ENCODE measurements at regions not wholly inside any gene's neighbourhood (a gene's known extent, or its start where the extent isn't known, plus 50 kb on each side); places are given as distances from the start of the nearest gene placed in this dataset.
"Not testable (repeated sequence)": the region's sequence is repeated elsewhere in the genome, so short reads cannot be mapped to it uniquely, and the experiment has no call there.

DNA sequence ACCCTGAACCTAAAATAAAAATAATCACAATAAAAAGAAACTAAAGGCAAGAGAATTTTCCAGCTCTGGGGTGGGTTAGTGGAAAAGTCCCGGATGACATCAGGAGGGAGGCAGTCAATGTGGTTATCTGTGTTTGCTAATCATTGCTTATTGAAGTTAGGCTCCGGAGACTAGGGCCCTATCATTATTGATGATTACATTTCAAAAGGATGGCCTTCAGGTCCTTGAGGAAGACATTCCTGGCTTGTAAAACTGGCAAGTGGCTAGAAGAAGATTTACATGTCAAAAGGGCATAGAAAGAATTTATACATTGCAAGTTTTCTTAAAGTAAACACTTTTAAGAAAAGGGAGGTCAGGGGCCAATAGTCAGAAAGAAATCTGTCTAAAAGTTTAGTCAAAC, 123.4 kb downstream of the POSTN start:
- DNase-seq (ENCODE audit: low read depth): no peak

GRCh38 chr13:37473035-37473434, 125.5 kb downstream of the POSTN start:
- DNase-seq (ENCODE audit: low read depth): no peak

DNA sequence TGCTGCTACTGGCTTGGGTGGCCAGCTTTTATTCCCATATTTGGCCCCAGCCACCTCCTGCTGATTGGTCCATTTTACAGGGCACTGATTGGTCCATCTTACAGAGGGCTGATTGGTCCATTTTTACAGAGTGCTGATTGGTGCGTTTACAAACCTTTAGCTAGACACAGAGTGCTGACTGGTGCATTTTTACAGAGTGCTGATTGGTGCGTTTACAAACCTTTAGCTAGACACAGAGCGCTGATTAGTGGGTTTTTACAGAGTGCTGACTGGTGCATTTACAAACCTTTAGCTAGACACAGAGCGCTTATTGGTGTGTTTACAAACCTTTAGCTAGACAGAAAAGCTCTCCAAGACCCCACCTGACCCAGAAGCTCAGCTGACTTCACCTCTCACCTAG, 126.3 kb downstream of the POSTN start:
- not testable (repeated sequence) for DNase-seq (ENCODE audit: low read depth)

- DNase-seq (ENCODE audit: low read depth): peak; percentile 58
Observed at GRCh38 chr13:37460166-37460565, 138.4 kb downstream of the POSTN start.

DNA sequence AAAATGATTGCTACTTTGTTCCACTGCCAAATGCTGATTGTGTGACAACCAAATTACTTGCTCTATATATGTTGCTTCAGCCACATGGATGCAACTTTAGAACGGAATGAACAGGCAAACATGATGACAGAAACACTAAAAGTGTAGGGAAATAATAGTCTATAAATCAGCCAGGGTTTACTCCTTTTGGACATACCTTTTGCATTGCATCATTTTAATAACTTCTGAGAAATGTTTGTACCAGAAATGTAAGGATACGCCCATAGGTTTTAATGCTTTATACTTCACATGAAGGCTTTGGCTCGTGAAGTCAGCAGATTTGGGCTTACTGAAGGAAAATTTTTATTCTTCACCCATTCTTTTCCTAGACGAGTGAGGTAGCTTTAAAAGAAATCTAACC, 141.0 kb downstream of the POSTN start:
- DNase-seq (ENCODE audit: low read depth): no peak

DNA sequence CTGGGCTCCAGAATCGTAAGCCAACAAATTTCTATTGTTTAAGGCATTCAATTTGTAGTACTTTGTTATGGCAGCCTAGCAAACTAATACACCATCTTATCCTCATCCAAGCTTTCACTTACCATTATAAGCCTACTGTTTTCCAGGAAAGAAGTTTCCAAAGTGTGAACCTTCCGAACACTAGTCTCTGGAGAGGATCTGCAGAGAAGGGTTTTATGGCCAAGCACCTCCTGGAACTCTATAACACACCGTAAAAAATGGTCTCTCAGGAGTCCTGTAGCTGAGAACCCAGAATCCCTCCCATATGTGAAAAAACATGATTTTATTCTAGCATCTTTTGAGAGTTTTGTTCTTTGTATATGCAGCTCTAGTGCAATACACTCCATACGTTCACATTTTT, 142.1 kb downstream of the POSTN start:
- DNase-seq (ENCODE audit: low read depth): no peak

DNA sequence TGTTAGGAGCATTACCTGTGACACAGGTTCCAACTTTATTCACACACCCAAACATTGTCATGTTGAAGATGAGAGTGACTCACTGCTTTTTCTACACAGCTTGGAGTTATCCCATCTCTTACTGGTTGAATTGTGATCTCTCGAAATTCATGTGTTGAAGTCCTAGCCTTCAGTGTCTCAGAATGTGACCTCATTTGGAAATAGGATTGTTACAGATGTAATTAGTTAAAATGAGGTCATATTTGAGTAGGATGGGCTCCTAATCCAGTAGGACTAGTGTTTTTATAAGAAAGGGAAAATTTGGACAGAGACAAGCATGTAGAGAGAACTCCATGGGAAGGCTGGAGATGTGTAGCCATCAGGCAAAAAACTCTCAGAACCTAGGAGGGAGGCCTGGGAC, 142.5 kb downstream of the POSTN start:
- DNase-seq (ENCODE audit: low read depth): no peak

DNA sequence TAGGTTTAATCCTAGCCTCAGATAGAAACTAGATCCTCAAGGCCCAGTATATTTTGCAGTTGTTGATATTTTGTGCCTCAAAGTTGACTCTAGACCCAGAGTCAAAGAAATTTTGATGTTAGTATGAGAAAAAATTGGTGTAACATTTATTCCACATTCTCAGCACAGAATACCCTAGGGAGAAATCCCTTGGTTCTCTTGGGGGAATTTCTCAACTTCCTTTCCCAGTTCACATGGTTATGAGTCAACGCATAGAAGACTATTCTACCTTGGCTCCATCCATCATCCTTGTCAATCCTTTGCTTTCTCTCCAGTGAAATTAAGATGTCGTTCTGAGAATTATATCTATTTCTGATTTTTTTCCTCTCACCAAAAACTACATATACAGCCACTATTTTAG, 145.3 kb downstream of the POSTN start:
- DNase-seq (ENCODE audit: low read depth): no peak

GRCh38 chr13:37450276-37450675, 148.3 kb downstream of the POSTN start:
- DNase-seq (ENCODE audit: low read depth): no peak

- DNase-seq (ENCODE audit: low read depth): no peak
Observed at GRCh38 chr13:37448153-37448552, 150.4 kb downstream of the POSTN start.

GRCh38 chr13:37446503-37446902, 152.1 kb downstream of the POSTN start:
- DNase-seq (ENCODE audit: low read depth): peak; percentile 84

- DNase-seq (ENCODE audit: low read depth): peak; percentile 94
Observed at GRCh38 chr13:37443538-37443937, 155.0 kb downstream of the POSTN start.

DNA sequence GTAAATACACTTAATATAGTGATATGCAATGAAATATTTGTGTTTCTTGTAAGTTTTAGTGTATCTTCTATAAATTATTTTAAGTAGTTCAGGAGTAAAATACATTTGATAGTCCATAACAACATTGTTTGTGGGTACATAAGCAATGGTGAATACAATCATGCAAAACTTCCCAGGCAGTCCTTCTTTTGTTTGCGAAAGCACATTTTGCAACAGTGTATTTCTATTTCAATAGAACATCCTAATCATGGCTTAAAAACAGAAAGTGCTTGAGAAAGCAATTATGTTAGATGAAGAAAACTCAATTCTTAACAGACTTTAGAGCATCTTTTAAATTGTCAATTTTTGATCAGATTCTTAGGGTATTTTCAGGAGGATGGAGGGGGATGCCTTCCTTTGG, 155.6 kb downstream of the POSTN start:
- DNase-seq (ENCODE audit: low read depth): no peak

DNA sequence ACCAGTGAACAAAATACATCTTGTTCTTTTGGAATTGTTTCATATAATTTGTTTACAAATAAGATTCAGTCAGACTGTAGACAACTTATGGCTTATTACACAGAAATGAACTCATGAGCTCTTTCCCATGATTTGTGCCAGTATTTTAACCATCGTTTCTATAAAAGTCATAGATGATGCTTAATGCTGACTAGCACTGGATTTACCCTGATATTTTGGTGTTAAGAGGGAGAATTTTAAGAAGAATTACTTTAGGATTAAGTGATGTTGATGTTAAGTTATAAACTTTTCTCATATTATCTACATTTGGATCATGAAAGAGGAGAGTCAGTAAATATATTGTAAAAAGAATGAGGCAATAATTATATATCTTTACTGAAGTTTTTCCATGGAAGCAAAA, 162.7 kb downstream of the POSTN start:
- DNase-seq (ENCODE audit: low read depth): no peak

GRCh38 chr13:37433086-37433485, 165.5 kb downstream of the POSTN start:
- no peak for DNase-seq (ENCODE audit: low read depth)

- peak; percentile 67 for DNase-seq (ENCODE audit: low read depth)
Observed at GRCh38 chr13:37429976-37430375, 168.6 kb downstream of the POSTN start.

DNA sequence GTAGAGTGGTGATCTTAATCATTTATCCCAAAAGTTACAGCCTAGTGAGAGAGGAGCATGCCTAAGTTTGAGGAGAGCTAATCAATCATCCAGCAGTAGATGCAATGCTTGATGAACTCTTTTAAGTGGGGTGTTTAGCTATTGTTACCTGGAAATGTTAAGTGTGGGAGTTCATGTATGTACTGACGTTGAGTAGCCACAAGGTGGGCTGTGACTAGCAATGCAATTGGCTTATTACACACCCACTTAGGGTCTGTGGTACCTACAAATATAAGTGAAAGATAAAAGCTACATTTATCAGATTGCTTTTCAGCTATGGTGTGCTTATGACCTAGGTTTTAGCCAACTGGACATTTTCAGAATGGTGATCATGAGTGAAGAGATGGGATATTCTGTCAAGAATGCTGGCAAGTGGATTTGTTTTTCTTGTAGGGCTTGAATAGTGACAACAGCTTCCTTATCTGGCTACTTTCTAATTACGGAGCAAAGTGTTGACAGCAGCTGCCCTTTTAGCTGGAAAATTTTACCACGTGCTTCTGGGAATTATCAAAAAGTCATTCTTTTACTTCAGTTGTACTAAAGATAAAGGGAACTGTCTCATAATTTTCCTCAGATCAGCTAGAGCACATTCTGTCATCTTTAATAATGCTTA, 170.6 kb downstream of the POSTN start:
- no peak for DNase-seq (ENCODE audit: low read depth)

DNA sequence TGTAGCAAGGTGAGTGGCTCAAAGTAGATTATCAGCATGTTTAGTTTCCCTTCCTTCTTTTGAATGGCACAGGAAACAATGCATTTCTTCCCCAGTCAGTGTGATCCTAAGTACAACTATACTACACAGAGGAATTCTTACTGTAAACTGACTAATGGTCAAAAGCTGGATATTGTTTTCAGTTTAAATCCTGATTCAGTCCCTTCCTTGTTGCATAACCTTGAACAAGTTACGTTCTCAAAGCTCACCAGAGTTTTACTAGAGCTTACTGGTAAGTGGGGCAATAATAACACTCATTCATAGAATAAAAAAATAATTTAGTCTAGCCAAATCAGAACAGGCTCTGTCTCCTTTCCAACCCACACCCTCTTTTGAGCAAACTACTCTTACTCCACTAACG, 180.1 kb downstream of the POSTN start:
- no peak for DNase-seq (ENCODE audit: low read depth)

DNA sequence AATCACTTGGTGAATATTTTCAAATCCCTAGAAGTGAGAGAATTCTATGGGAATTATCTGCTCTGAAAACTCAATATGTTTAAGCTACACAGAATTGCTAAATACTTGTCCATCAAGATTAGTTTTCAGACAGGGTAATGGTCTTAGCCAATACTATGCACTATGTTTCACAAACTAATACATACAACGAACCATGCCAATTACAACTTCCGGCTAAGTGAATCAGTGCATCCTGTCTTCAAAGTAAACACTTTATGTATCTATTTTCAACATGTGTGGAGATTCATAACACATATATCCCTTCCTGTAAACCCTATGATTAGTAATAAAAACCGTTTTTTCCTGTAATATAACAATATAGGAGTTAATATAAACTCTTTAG, 181.5 kb downstream of the POSTN start:
- DNase-seq (ENCODE audit: low read depth): no peak

GRCh38 chr13:37416291-37417059, 182.1 kb downstream of the POSTN start:
- no peak for DNase-seq (ENCODE audit: low read depth)

- no peak for DNase-seq (ENCODE audit: low read depth)
Observed at GRCh38 chr13:37413161-37413560, 185.4 kb downstream of the POSTN start.

GRCh38 chr13:37412241-37412921, 186.2 kb downstream of the POSTN start:
- DNase-seq (ENCODE audit: low read depth): no peak

DNA sequence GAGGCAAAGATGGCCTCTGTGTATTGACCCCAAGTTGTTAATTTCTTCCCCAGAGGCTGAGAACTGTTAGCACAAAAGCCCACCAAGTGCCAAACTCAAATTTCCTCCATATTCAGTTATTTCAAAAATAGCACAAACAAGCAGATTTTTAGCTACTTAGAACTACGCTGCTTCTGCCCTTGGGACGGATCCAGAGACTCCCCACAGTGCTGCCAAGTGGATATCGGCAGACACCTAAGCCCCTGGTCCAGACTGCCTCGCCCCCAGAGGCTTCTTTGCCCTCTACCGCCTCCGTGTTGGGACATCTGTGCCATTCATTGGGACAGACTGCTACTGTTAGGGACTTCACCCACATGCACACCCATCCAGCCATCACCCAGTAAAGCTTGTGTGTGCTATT, 188.3 kb downstream of the POSTN start:
- no peak for DNase-seq (ENCODE audit: low read depth)

Measured in GM04503 (cell line).